Left ventricle myocardium inferior (tissue), 1 donor: ENCODE measurements at regions not wholly inside any gene's neighbourhood (a gene's known extent, or its start where the extent isn't known, plus 50 kb on each side); places are given as distances from the start of the nearest gene placed in this dataset.

ENCODE experiments used
- DNase-seq: peaks from one replicate; pipeline ENCODE4 v3.0.0-alpha.2; 2020
- H3K27ac ChIP-seq: fragments of 200-600 bp; replicated peaks from 2 replicates; pipeline ENCODE4 v1.8.0; 2021
- H3K27me3 ChIP-seq: fragments of 200-600 bp; 2 replicates; pipeline ENCODE4 v1.8.0; 2021; ENCODE audit warnings: low read depth
- H3K36me3 ChIP-seq: fragments of 200-600 bp; 2 replicates; pipeline ENCODE4 v1.8.0; 2021
- H3K4me1 ChIP-seq: fragments of 200-600 bp; 2 replicates; pipeline ENCODE4 v1.8.0; 2021
- H3K4me3 ChIP-seq: fragments of 200-600 bp; 2 replicates; pipeline ENCODE4 v1.8.0; 2021; ENCODE audit warnings: mild to moderate bottlenecking, moderate library complexity
- H3K9me3 ChIP-seq: fragments of 200-600 bp; replicated peaks from 2 replicates; pipeline ENCODE4 v1.8.0; 2021
- CTCF ChIP-seq: fragments of 200-600 bp; IDR thresholded peaks from 2 replicates; pipeline ENCODE4 v1.8.0; 2021; ENCODE audit warnings: antibody characterized with exemption, mild to moderate bottlenecking, borderline replicate concordance
- intact Hi-C: fragments of 100-400 bp; cut with micrococcal nuclease; formaldehyde crosslinking; loops from one replicate; pipeline ENCODE4 v1.11.0; 2022
- donor health status: DM: no; HTN: yes; CAD: no; lungs with severe emphysema.

- H3K4me1 ChIP-seq: no peaks in the 10 kb centered on the region
- no peaks in the 10 kb centered on the region for H3K9me3 ChIP-seq
- H3K27me3 ChIP-seq: peaks cover 60% of the 10 kb centered on the region
- intact Hi-C loops: no loop called here
- H3K36me3 ChIP-seq: no peaks in the 10 kb centered on the region
- H3K4me3 ChIP-seq: no peak overlapping the region
- TF ChIP-seq CTCF: no peak
- H3K27ac ChIP-seq: no peak overlapping the region
- DNase-seq: no peak
Measured at GRCh38 chr3:135460273-135460672, 505.3 kb upstream of the PPP2R3A start.

- H3K27me3 ChIP-seq: no peaks in the 10 kb centered on the region
- intact Hi-C loops: no loop called here
- no peak for TF ChIP-seq CTCF
Measured at GRCh38 chr3:135471911-135472310, 493.6 kb upstream of the PPP2R3A start.

GRCh38 chr3:135473449-135473848 is 492.1 kb upstream of the PPP2R3A start:
- no peaks in the 10 kb centered on the region for H3K36me3 ChIP-seq
- TF ChIP-seq CTCF: no peak
- no peak overlapping the region for H3K4me3 ChIP-seq
- no peak overlapping the region for H3K27ac ChIP-seq
- no peaks in the 10 kb centered on the region for H3K27me3 ChIP-seq
- H3K9me3 ChIP-seq: no peaks in the 10 kb centered on the region
- intact Hi-C loops: no loop called here
- no peak for DNase-seq
- H3K4me1 ChIP-seq: no peaks in the 10 kb centered on the region

More at GRCh38 chr3:135471911-135472310, 493.6 kb upstream of the PPP2R3A start:
- Histone ChIP-seq H3K36me3 (no peaks in the 10 kb centered on the region), H3K4me1 (no peaks in the 10 kb centered on the region), H3K4me3 (no peak overlapping the region), H3K27ac (no peak overlapping the region), H3K9me3 (no peaks in the 10 kb centered on the region)
- no peak for DNase-seq

GRCh38 chr3:135487261-135487660 is 478.3 kb upstream of the PPP2R3A start:
- intact Hi-C loops: no loop called here
- Histone ChIP-seq H3K27me3 (peaks cover 19% of the 10 kb centered on the region), H3K4me3 (no peak overlapping the region), H3K36me3 (no peaks in the 10 kb centered on the region), H3K27ac (no peak overlapping the region), H3K9me3 (no peaks in the 10 kb centered on the region), H3K4me1 (no peaks in the 10 kb centered on the region)
- no peak for DNase-seq
- TF ChIP-seq CTCF: no peak

GRCh38 chr3:135490219-135490915 is 475.2 kb upstream of the PPP2R3A start:
- peaks cover 19% of the 10 kb centered on the region for H3K27me3 ChIP-seq

More at GRCh38 chr3:135490219-135490915, 475.2 kb upstream of the PPP2R3A start:
- no peak for DNase-seq
- no peak overlapping the region for H3K4me3 ChIP-seq
- H3K36me3 ChIP-seq: no peaks in the 10 kb centered on the region
- H3K9me3 ChIP-seq: no peaks in the 10 kb centered on the region
- no peaks in the 10 kb centered on the region for H3K4me1 ChIP-seq
- H3K27ac ChIP-seq: no peak overlapping the region
- intact Hi-C loops: no loop called here
- TF ChIP-seq CTCF: no peak
